ENCODE measurements at regions not wholly inside any gene's neighbourhood (a gene's known extent, or its start where the extent isn't known, plus 50 kb on each side); places are given as distances from the start of the nearest gene placed in this dataset.

DNA sequence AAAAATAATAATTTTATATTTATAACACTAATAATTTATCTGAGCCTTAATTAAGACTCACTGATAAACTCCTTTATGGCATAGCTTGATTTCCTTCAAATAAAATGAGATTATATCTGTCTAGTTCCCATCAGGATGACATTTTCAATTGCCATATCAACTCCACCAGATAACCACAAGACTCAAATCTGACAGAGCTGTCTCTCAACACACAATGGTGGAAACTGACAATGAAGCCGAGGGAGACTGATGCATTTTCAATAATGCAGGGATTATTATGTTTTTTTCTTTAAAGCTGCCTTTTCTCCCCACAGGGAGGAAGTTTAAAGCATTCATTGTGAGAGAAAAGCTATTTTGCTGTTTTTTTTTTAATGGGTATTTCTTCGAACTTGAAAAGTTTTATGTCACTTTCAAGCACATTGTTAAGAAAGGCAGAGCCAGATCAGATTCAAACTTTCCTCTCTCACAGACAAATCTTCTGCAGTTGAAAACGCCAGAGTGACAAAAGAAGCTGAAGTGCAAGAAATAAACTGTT is 1326.9 kb upstream of the MIR17HG start:
- ChIA-PET POLR2A (ENCODE audit: low non-redundant PET) (no interaction called here), CTCF (interaction anchor here (0.7 kb wide), 1 partner anchor 381 kb away, joined by 3 read pairs; no protein-coding TSS in a partner anchor)
- no peak for TF ChIP-seq CTCF (conservative IDR thresholded peaks at IDR 0.05; ENCODE audit: low read depth)

DNA sequence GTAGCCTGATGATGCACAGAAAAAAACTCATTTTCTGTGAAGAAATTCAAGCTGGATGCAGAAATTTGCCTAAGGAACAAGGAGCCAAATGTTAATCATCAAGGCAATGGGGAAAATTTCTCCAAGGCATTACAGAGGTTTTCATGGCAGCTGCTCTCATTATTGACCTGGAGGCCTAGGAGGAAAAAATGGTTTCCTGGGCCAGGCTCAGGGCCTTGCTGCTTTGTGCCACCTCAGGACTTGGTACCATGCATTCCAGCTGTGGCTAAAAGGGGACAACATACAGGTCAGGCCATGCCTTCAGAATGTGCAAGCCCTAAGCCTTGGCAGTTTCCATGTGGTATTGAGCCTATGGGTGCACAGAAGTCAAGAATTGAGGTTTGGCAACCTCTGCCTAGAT is 1320.1 kb upstream of the MIR17HG start:
- no peak for DNase-seq (ENCODE audit: low spot score)
- POLR2A ChIA-PET (ENCODE audit: low non-redundant PET): no interaction called here
- no peak for TF ChIP-seq CTCF (conservative IDR thresholded peaks at IDR 0.05; ENCODE audit: low read depth)
- CTCF ChIA-PET: no interaction called here
- H3K27ac ChIP-seq: no peak overlapping the region

More for the DNA sequence above, 1326.9 kb upstream of the MIR17HG start:
- no peak for DNase-seq (ENCODE audit: low spot score)
- H3K27ac ChIP-seq: no peak overlapping the region

GRCh38 chr13:90032313-90032712 is 1315.2 kb upstream of the MIR17HG start:
- POLR2A ChIA-PET (ENCODE audit: low non-redundant PET): no interaction called here
- H3K27ac ChIP-seq: no peak overlapping the region

GRCh38 chr13:90032841-90033493 is 1314.5 kb upstream of the MIR17HG start:
- ChIA-PET CTCF (interaction anchor here (0.6 kb wide), 1 partner anchor 13 kb away, joined by 4 read pairs; no protein-coding TSS in a partner anchor), POLR2A (ENCODE audit: low non-redundant PET) (no interaction called here)
- TF ChIP-seq CTCF (conservative IDR thresholded peaks at IDR 0.05; ENCODE audit: low read depth): no peak
- no peak overlapping the region for H3K27ac ChIP-seq
- DNase-seq (ENCODE audit: low spot score): no peak

More at GRCh38 chr13:90032313-90032712, 1315.2 kb upstream of the MIR17HG start:
- TF ChIP-seq CTCF (conservative IDR thresholded peaks at IDR 0.05; ENCODE audit: low read depth): no peak
- DNase-seq (ENCODE audit: low spot score): no peak
- CTCF ChIA-PET: interaction anchor here (0.6 kb wide), 1 partner anchor 14 kb away, joined by 4 read pairs; no protein-coding TSS in a partner anchor

DNA sequence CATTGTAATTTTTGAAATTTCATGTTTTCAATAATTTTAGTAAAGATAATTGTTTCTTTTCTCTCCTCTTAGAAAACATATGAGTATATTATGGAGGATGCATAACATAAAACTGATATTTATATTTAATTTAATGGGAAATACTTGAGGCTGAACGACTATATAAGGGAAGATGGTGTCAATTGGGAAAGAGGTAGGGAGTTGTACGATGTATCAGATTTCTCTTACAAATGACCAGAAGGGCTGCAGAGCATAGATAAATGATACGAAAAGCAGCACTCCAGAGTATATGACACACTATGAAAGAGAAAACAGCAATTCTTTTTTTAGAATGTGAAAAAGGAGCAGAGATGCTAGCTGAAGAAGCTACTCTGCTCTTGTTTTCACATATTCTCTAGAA is 1308.0 kb upstream of the MIR17HG start:
- no peak for DNase-seq (ENCODE audit: low spot score)
- no peak overlapping the region for H3K27ac ChIP-seq
- ChIA-PET POLR2A (ENCODE audit: low non-redundant PET) (no interaction called here), CTCF (no interaction called here)
- TF ChIP-seq CTCF (conservative IDR thresholded peaks at IDR 0.05; ENCODE audit: low read depth): no peak

GRCh38 chr13:90047600-90047999 is 1299.9 kb upstream of the MIR17HG start:
- ChIA-PET POLR2A (ENCODE audit: low non-redundant PET) (no interaction called here), CTCF (no interaction called here)
- no peak for TF ChIP-seq CTCF (conservative IDR thresholded peaks at IDR 0.05; ENCODE audit: low read depth)
- DNase-seq (ENCODE audit: low spot score): no peak
- H3K27ac ChIP-seq: no peak overlapping the region

Measured in RWPE1 (cell line).